WTC11 (cell line): ENCODE measurements at regions not wholly inside any gene's neighbourhood (a gene's known extent, or its start where the extent isn't known, plus 50 kb on each side); places are given as distances from the start of the nearest gene placed in this dataset.

ENCODE experiments used
- ATAC-seq: fragments of 200-7000 bp; cut with Tn5 transposase; 2 replicates; pipeline ENCODE4 v1.10.0; 2021; ENCODE audit warnings: mild to moderate bottlenecking, moderate library complexity
- CTCF ChIA-PET: fragments of 300-600 bp; sonication (Branson Sonifier 250); formaldehyde crosslinking; loops from one replicate; lab custom pipeline; 2021; ENCODE audit warnings: antibody characterized with exemption; lab: Charles Lee
- POLR2A ChIA-PET: fragments of 350-600 bp; sonication (Branson Sonifier 250); formaldehyde crosslinking; loops from one replicate; lab custom pipeline; 2021; ENCODE audit warnings: antibody characterized with exemption; lab: Charles Lee
- DNase-seq: peaks from one replicate; pipeline ENCODE4 v3.0.0; 2021; ENCODE audit warnings: low spot score
- H3K27ac Mint-ChIP-seq: 2 replicates; pipeline ENCODE4 v1.8.0; 2021; ENCODE audit warnings: mixed read lengths
- H3K27me3 Mint-ChIP-seq: 2 replicates; pipeline ENCODE4 v1.8.0; 2021; ENCODE audit warnings: low read depth, mild to moderate bottlenecking, moderate library complexity, mixed read lengths
- H3K36me3 Mint-ChIP-seq: 2 replicates; pipeline ENCODE4 v1.8.0; 2021; ENCODE audit warnings: mixed read lengths
- H3K4me1 Mint-ChIP-seq: 2 replicates; pipeline ENCODE4 v1.8.0; 2022; ENCODE audit warnings: mixed read lengths
- H3K4me3 Mint-ChIP-seq: 2 replicates; pipeline ENCODE4 v1.8.0; 2021; ENCODE audit warnings: mild to moderate bottlenecking, moderate library complexity, mixed read lengths
- H3K9me3 Mint-ChIP-seq: 2 replicates; pipeline ENCODE4 v1.8.0; 2021; ENCODE audit warnings: mixed read lengths
- AR ChIP-seq: fragments of 250-450 bp; sonication (Bioruptor Pico); IDR thresholded peaks from 2 replicates; pipeline ENCODE4 v1.9.0; 2021; ENCODE audit warnings: mild to moderate bottlenecking
- ATF1 ChIP-seq: sonication (generic); formaldehyde crosslinking; IDR thresholded peaks from 2 replicates; pipeline ENCODE4 v1.8.1; 2023; ENCODE audit warnings: mild to moderate bottlenecking, moderate library complexity, missing genetic modification reagents
- E2F5 ChIP-seq: sonication (generic); formaldehyde crosslinking; IDR thresholded peaks from 2 replicates; pipeline ENCODE4 v1.8.1; 2022; ENCODE audit warnings: mild to moderate bottlenecking, moderate library complexity, missing genetic modification reagents
- ESRRA ChIP-seq: sonication (generic); formaldehyde crosslinking; IDR thresholded peaks from 2 replicates; pipeline ENCODE4 v1.8.1; 2022; ENCODE audit warnings: mild to moderate bottlenecking, missing genetic modification reagents, borderline replicate concordance
- FOXP1 ChIP-seq: sonication (generic); formaldehyde crosslinking; IDR thresholded peaks from 2 replicates; pipeline ENCODE4 v1.8.0; 2022; ENCODE audit warnings: missing genetic modification reagents, mild to moderate bottlenecking, moderate library complexity, borderline replicate concordance
- NR1H2 ChIP-seq: sonication (generic); formaldehyde crosslinking; IDR thresholded peaks from 2 replicates; pipeline ENCODE4 v1.9.0; 2021; ENCODE audit warnings: mild to moderate bottlenecking, moderate library complexity, missing genetic modification reagents
- SMAD4 ChIP-seq: sonication (generic); formaldehyde crosslinking; IDR thresholded peaks from 2 replicates; pipeline ENCODE4 v1.8.0; 2022; ENCODE audit warnings: mild to moderate bottlenecking, missing genetic modification reagents
- TCF7 ChIP-seq: sonication (generic); formaldehyde crosslinking; IDR thresholded peaks from 2 replicates; pipeline ENCODE4 v1.8.0; 2022; ENCODE audit warnings: mild to moderate bottlenecking, low read depth, missing genetic modification reagents, moderate library complexity
- USF2 ChIP-seq: sonication (generic); formaldehyde crosslinking; IDR thresholded peaks from 2 replicates; pipeline ENCODE4 v1.8.1; 2023; ENCODE audit warnings: mild to moderate bottlenecking, missing genetic modification reagents, moderate library complexity
- ZMAT4 ChIP-seq: fragments of 250-450 bp; sonication (Bioruptor Pico); IDR thresholded peaks from 2 replicates; pipeline ENCODE4 v1.9.0; 2021; ENCODE audit warnings: mild to moderate bottlenecking
- ZNF425 ChIP-seq: fragments of 250-450 bp; sonication (Bioruptor Pico); conservative IDR thresholded peaks from 2 replicates; pipeline ENCODE4 v1.9.0; 2021; ENCODE audit warnings: mild to moderate bottlenecking

- TF ChIP-seq ATF1 (CRISPR knock-in tag): no peak
Observed at GRCh38 chr10:131830446-131831130, 70.2 kb upstream of the PPP2R2D start (continued).

GRCh38 chr10:131831561-131831960 is 69.2 kb upstream of the PPP2R2D start:
- peaks cover 27% of the 10 kb centered on the region for H3K4me1 Mint-ChIP-seq
- H3K9me3 Mint-ChIP-seq: peaks cover 14% of the 10 kb centered on the region; the same call in 1 of the 2 replicates
- POLR2A ChIA-PET: no interaction called here
- DNase-seq: peak; percentile 13
- CTCF ChIA-PET: interaction anchor here (1.0 to 1.3 kb wide), 2 partner anchors 10 to 30 kb away, joined by 3 read pairs; no protein-coding TSS in a partner anchor
- no peak overlapping the region for H3K4me3 Mint-ChIP-seq
- H3K36me3 Mint-ChIP-seq: peaks cover 2% of the 10 kb centered on the region; the same call in 1 of the 2 replicates
- TF ChIP-seq ESRRA (CRISPR knock-in tag): no peak
- no peak for TF ChIP-seq NR1H2 (CRISPR knock-in tag)
- no peak for TF ChIP-seq ZMAT4 (CRISPR knock-in tag)
- no peak overlapping the region for H3K27ac Mint-ChIP-seq
- ATAC-seq: peak; percentile 56; the same call in 1 of the 2 replicates
- no peaks in the 10 kb centered on the region for H3K27me3 Mint-ChIP-seq

- POLR2A ChIA-PET: no interaction called here
- Mint-ChIP-seq H3K36me3 (peaks cover 2% of the 10 kb centered on the region; the same call in 1 of the 2 replicates), H3K4me1 (peaks cover 26% of the 10 kb centered on the region), H3K4me3 (no peak overlapping the region), H3K27ac (no peak overlapping the region), H3K27me3 (no peaks in the 10 kb centered on the region), H3K9me3 (peaks cover 18% of the 10 kb centered on the region)
- no peak for TF ChIP-seq ATF1 (CRISPR knock-in tag)
- no peak for TF ChIP-seq ZNF425 (CRISPR knock-in tag)
- TF ChIP-seq TCF7: no peak
- no peak for TF ChIP-seq USF2
- TF ChIP-seq E2F5 (CRISPR knock-in tag): no peak
- TF ChIP-seq AR (CRISPR knock-in tag): no peak
- TF ChIP-seq SMAD4 (CRISPR knock-in tag): no peak
- no peak for TF ChIP-seq FOXP1
- DNase-seq: peak; percentile 8
- no peak for ATAC-seq
- CTCF ChIA-PET: interaction anchor here (1.0 to 1.3 kb wide), 2 partner anchors 9 to 29 kb away, joined by 3 read pairs; no protein-coding TSS in a partner anchor
Observed at GRCh38 chr10:131832056-131832685, 68.6 kb upstream of the PPP2R2D start.
